Keratinocyte (primary cell): ENCODE measurements at regions not wholly inside any gene's neighbourhood (a gene's known extent, or its start where the extent isn't known, plus 50 kb on each side); places are given as distances from the start of the nearest gene placed in this dataset.
"Not testable (repeated sequence)": the region's sequence is repeated elsewhere in the genome, so short reads cannot be mapped to it uniquely, and the experiment has no call there.

Source experiments
- DNase-seq: peaks from one replicate; pipeline ENCODE4 v3.0.0-alpha.2; 2011; ENCODE audit warnings: low read depth, missing footprints, low spot score
- FAIRE-seq: peaks from 2 replicates; lab custom pipeline; 2011; peaks lifted over from hg19 to GRCh38; lab: Jason Lieb, UNC
- H2AFZ ChIP-seq: 2 replicates; pipeline ENCODE4 v1.6.0; 2012; ENCODE audit warnings: low read length, control low read depth, inconsistent platforms; ENCODE audit not compliant: control insufficient read depth
- H3K27ac ChIP-seq: 2 replicates; pipeline ENCODE4 v1.5.1; 2011; ENCODE audit warnings: low read length; ENCODE audit not compliant: control insufficient read depth, insufficient read depth
- H3K27me3 ChIP-seq: 3 replicates; pipeline ENCODE4 v1.6.0; 2011; ENCODE audit warnings: low read length; ENCODE audit not compliant: control insufficient read depth, insufficient read depth; ENCODE audit errors: extremely low read depth
- H3K36me3 ChIP-seq, 2 experiments: 2 replicates in 1 of 2; 3 replicates in 1 of 2; pipeline ENCODE4 v1.5.1; 2011; ENCODE audit warnings: low read length in 2 of 2, mild to moderate bottlenecking in 1 of 2; ENCODE audit not compliant: control insufficient read depth in 2 of 2, insufficient read depth in 2 of 2; ENCODE audit errors: extremely low read depth in 1 of 2
- H3K4me1 ChIP-seq: 3 replicates; pipeline ENCODE4 v1.5.1; 2011; ENCODE audit warnings: low read length; ENCODE audit not compliant: control insufficient read depth, insufficient read depth; ENCODE audit errors: extremely low read depth
- H3K4me2 ChIP-seq: 3 replicates; pipeline ENCODE4 v1.6.0; 2011; ENCODE audit warnings: low read depth, low read length; ENCODE audit not compliant: control insufficient read depth, insufficient read depth; ENCODE audit errors: extremely low read depth
- H3K4me3 ChIP-seq, 3 experiments: fragments of 200-600 bp in 1 of 3; sonication (generic) in 1 of 3; 2 replicates in 2 of 3; 3 replicates in 1 of 3; pipeline ENCODE4 v1.5.1; 2011 to 2016; ENCODE audit warnings: low read length in 3 of 3, mild to moderate bottlenecking in 3 of 3, control low read depth in 2 of 3, inconsistent platforms in 1 of 3, low read depth in 1 of 3, mixed read lengths in 1 of 3, mixed run types in 1 of 3, moderate library complexity in 1 of 3; ENCODE audit not compliant: control insufficient read depth in 2 of 3, insufficient read depth in 2 of 3; ENCODE audit errors: extremely low read depth in 1 of 3
- H3K79me2 ChIP-seq: 2 replicates; pipeline ENCODE4 v1.6.0; 2012; ENCODE audit warnings: low read length; ENCODE audit not compliant: control insufficient read depth, insufficient read depth
- H3K9ac ChIP-seq: 3 replicates; pipeline ENCODE4 v1.6.0; 2011; ENCODE audit warnings: low read length; ENCODE audit not compliant: control insufficient read depth, insufficient read depth; ENCODE audit errors: extremely low read depth
- H3K9me1 ChIP-seq: 3 replicates; pipeline ENCODE4 v1.6.0; 2011; ENCODE audit warnings: low read length; ENCODE audit not compliant: control insufficient read depth, insufficient read depth; ENCODE audit errors: extremely low read depth
- H3K9me3 ChIP-seq: 2 replicates; pipeline ENCODE4 v1.5.1; 2012; ENCODE audit warnings: low read depth, low read length; ENCODE audit not compliant: control insufficient read depth
- H4K20me1 ChIP-seq: 3 replicates; pipeline ENCODE4 v1.6.0; 2011; ENCODE audit warnings: low read length; ENCODE audit not compliant: control insufficient read depth, insufficient read depth; ENCODE audit errors: extremely low read depth
- EZH2 ChIP-seq: IDR thresholded peaks from one replicate; pipeline ENCODE4 v1.6.1; 2012; ENCODE audit warnings: inconsistent platforms, mild to moderate bottlenecking, low read length, moderate library complexity
- dilution Hi-C: fragments of 300-500 bp; cut with MboI; formaldehyde crosslinking; loops from one replicate; pipeline ENCODE4 v1.7.0; 2020; ENCODE audit warnings: low sequenced_read_pairs; ENCODE audit not compliant: extremely low pct_ligation_motif_present
- TF ChIP-seq, protein P1 (sequence below), 3 experiments: IDR thresholded peaks in 1 of 3; conservative IDR thresholded peaks in 1 of 3; optimal IDR thresholded peaks in 1 of 3; 2 replicates in 2 of 3; 3 replicates in 1 of 3; pipeline versions ENCODE3 to v1.5.1; 2011; ENCODE audit warnings: low read length in 3 of 3, mild to moderate bottlenecking in 3 of 3, moderate library complexity in 2 of 3, control low read depth in 1 of 3, inconsistent platforms in 1 of 3; ENCODE audit not compliant: insufficient read depth in 2 of 3; ENCODE audit errors: extremely low read depth in 1 of 3

DNA sequence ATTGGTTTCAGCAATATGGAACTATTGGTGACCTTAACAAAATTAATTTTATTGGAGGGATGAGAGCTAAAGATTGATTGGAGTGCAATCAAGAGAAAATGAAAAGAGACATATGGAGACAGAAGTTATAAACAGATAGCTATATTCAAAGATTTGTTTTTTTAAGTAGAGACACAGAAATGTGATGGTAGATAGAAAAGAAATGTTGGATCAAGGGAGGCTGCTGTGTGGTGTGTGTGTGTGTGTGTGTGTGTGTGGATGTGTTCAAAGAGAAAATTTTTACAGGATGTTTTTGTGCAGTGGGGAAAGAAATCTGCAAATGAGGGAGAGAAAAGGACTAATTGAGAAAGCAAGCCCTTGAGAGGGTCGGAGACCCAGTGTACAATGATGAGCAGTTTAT, 249.5 kb upstream of the SPHKAP start:
- no peak overlapping the region for H3K27ac ChIP-seq
- no peak overlapping the region for H3K4me3 ChIP-seq
- no peak overlapping the region for H3K4me2 ChIP-seq
- no peak overlapping the region for H2AFZ ChIP-seq
- H3K9me3 ChIP-seq = no peaks in the 10 kb centered on the region
- no peak for DNase-seq
- H3K36me3 ChIP-seq = no peaks in the 10 kb centered on the region
- no peak for FAIRE-seq
- H3K4me1 ChIP-seq = no peaks in the 10 kb centered on the region
- H4K20me1 ChIP-seq = no peaks in the 10 kb centered on the region
- dilution Hi-C loops = no loop called here
- H3K9ac ChIP-seq = no peak overlapping the region
- H3K27me3 ChIP-seq = no peaks in the 10 kb centered on the region
- H3K79me2 ChIP-seq = no peaks in the 10 kb centered on the region
- no peaks in the 10 kb centered on the region for H3K9me1 ChIP-seq
- TF ChIP-seq, protein P1, sequence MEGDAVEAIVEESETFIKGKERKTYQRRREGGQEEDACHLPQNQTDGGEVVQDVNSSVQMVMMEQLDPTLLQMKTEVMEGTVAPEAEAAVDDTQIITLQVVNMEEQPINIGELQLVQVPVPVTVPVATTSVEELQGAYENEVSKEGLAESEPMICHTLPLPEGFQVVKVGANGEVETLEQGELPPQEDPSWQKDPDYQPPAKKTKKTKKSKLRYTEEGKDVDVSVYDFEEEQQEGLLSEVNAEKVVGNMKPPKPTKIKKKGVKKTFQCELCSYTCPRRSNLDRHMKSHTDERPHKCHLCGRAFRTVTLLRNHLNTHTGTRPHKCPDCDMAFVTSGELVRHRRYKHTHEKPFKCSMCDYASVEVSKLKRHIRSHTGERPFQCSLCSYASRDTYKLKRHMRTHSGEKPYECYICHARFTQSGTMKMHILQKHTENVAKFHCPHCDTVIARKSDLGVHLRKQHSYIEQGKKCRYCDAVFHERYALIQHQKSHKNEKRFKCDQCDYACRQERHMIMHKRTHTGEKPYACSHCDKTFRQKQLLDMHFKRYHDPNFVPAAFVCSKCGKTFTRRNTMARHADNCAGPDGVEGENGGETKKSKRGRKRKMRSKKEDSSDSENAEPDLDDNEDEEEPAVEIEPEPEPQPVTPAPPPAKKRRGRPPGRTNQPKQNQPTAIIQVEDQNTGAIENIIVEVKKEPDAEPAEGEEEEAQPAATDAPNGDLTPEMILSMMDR (optimal IDR thresholded peaks at IDR 0.05 in 1 of 3, IDR thresholded peaks at IDR 0.05 in 1 of 3, conservative IDR thresholded peaks at IDR 0.05 in 1 of 3; ENCODE audit: extremely low read depth in 1 of 3, insufficient read depth in 2 of 3, low read length in 3 of 3) = no peak
- TF ChIP-seq EZH2 = no peak

DNA sequence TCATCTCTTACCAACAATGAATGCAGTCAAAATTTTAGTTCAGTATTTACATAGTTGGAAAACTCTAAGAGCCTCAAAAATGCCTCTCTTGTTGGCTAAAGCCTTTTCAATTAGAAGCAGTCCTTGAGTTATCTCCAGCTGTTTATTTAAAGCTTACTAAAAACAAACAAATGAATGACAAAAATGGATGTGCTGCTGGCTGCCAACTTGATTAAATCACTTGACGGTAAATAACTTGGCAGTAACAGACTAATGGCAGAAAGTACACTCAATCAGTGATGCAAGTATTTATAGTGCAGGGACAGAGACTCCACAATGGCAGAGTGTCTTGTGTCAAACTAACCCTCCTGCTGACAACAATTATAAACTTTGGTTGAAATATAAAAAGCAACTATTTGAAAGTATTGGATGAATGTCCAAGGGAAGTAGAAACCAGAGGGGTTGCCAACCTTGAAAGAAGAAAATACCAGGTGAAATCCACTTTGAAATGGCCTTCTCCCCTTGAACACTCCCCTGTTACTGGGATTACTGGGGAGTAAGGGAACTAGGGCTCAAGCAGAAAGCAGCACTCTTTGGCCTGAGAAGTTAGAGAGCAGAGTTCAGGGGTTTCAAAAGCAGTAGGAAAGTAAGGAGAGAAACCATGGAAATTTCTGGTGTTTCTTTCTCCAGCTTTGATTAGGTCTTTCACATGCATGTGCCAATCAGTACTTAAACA, 245.2 kb upstream of the SPHKAP start:
- Histone ChIP-seq H3K9ac (no peak overlapping the region), H3K9me1 (no peaks in the 10 kb centered on the region), H3K9me3 (no peaks in the 10 kb centered on the region), H2AFZ (no peak overlapping the region), H3K27me3 (no peaks in the 10 kb centered on the region), H3K79me2 (no peaks in the 10 kb centered on the region), H3K4me2 (no peak overlapping the region), H3K36me3 (no peaks in the 10 kb centered on the region), H4K20me1 (no peaks in the 10 kb centered on the region), H3K4me1 (no peaks in the 10 kb centered on the region), H3K27ac (no peak overlapping the region), H3K4me3 (no peak overlapping the region)
- no peak for DNase-seq
- no peak for FAIRE-seq
- dilution Hi-C loops = no loop called here
- TF ChIP-seq EZH2 = no peak
- TF ChIP-seq, protein P1 (optimal IDR thresholded peaks at IDR 0.05 in 1 of 3, IDR thresholded peaks at IDR 0.05 in 1 of 3, conservative IDR thresholded peaks at IDR 0.05 in 1 of 3; ENCODE audit: extremely low read depth in 1 of 3, insufficient read depth in 2 of 3, low read length in 3 of 3) = no peak

DNA sequence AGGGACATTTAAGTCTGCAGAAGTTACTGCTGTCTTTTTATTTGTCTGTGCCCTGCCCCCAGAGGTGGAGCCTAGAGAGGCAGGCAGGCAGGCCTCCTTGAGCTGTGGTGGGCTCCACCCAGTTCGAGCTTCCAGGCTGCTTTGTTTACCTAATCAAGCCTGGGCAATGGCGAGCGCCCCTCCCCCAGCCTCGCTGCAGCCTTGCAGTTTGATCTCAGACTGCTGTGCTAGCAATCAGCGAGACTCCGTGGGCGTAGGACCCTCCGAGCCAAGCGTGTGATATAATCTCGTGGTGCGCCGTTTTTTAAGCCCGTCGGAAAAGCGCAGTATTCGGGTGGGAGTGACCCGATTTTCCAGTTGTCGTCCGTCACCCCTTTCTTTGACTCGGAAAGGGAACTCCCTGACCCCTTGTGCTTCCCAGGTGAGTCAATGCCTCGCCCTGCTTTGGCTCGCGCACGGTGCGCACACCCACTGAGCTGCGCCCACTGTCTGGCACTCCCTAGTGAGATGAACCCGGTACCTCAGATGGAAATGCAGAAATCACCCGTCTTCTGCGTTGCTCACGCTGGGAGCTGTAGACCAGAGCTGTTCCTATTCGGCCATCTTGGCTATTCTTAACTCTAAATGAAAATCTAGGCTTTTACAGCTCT, 244.0 kb upstream of the SPHKAP start:
- H4K20me1 ChIP-seq, H3K36me3 ChIP-seq, H3K9me3 ChIP-seq, H3K4me3 ChIP-seq, H3K9ac ChIP-seq, H3K4me2 ChIP-seq, H3K79me2 ChIP-seq, DNase-seq, H2AFZ ChIP-seq, FAIRE-seq, H3K9me1 ChIP-seq, H3K27me3 ChIP-seq, H3K27ac ChIP-seq, H3K4me1 ChIP-seq, dilution Hi-C loops: not testable (repeated sequence)
